GM23338 (cell line): ENCODE measurements at regions not wholly inside any gene's neighbourhood (a gene's known extent, or its start where the extent isn't known, plus 50 kb on each side); places are given as distances from the start of the nearest gene placed in this dataset.

Source experiments
- ATAC-seq: fragments of 200-7000 bp; cut with Tn5 transposase; 3 replicates; pipeline ENCODE4 v1.9.1; 2020
- DNase-seq: peaks from one replicate; pipeline ENCODE4 v3.0.0-alpha.2; 2015; ENCODE audit warnings: low spot score
- H2AFZ ChIP-seq: fragments of 200-600 bp; sonication (generic); 2 replicates; pipeline ENCODE4 v1.8.0; 2016; ENCODE audit warnings: antibody characterized with exemption, mild to moderate bottlenecking, moderate library complexity
- H3F3A ChIP-seq: fragments of 200-600 bp; sonication (generic); replicated peaks from 2 replicates; pipeline ENCODE4 v1.8.0; 2017; ENCODE audit warnings: antibody characterized with exemption, mixed run types, low read depth
- H3K27ac ChIP-seq: fragments of 200-600 bp; sonication (generic); 2 replicates; pipeline ENCODE4 v1.6.1; 2016; ENCODE audit warnings: low read depth
- H3K27me3 ChIP-seq: fragments of 200-600 bp; sonication (generic); 2 replicates; pipeline ENCODE4 v1.8.0; 2016; ENCODE audit warnings: mild to moderate bottlenecking, mixed run types, moderate library complexity; ENCODE audit not compliant: insufficient read depth
- H3K36me3 ChIP-seq: fragments of 200-600 bp; sonication (generic); 2 replicates; pipeline ENCODE4 v1.8.0; 2016; ENCODE audit warnings: mild to moderate bottlenecking; ENCODE audit not compliant: insufficient read depth
- H3K4me1 ChIP-seq: fragments of 200-600 bp; sonication (generic); 2 replicates; pipeline ENCODE4 v1.8.0; 2016; ENCODE audit warnings: mild to moderate bottlenecking, moderate library complexity; ENCODE audit not compliant: insufficient read depth
- H3K4me2 ChIP-seq: fragments of 200-600 bp; sonication (generic); 2 replicates; pipeline ENCODE4 v1.7.1; 2017; ENCODE audit warnings: mixed run types
- H3K4me3 ChIP-seq: fragments of 200-600 bp; sonication (generic); 2 replicates; pipeline ENCODE4 v1.6.1; 2016; ENCODE audit warnings: mixed run types
- H3K79me2 ChIP-seq: fragments of 200-600 bp; sonication (generic); replicated peaks from 2 replicates; pipeline ENCODE4 v1.8.0; 2017; ENCODE audit warnings: mild to moderate bottlenecking; ENCODE audit not compliant: insufficient read depth
- H3K9me2 ChIP-seq: fragments of 200-600 bp; sonication (generic); 2 replicates; pipeline ENCODE4 v1.8.0; 2017; ENCODE audit not compliant: insufficient read depth
- H4K20me1 ChIP-seq: fragments of 200-600 bp; sonication (generic); replicated peaks from 2 replicates; pipeline ENCODE4 v1.8.0; 2017; ENCODE audit warnings: mild to moderate bottlenecking; ENCODE audit not compliant: insufficient read depth
- H3K27ac Mint-ChIP-seq: 2 replicates; pipeline ENCODE4 v1.8.0; 2020; ENCODE audit warnings: inconsistent platforms, mild to moderate bottlenecking, moderate library complexity, mixed read lengths
- H3K27me3 Mint-ChIP-seq: 3 replicates; pipeline ENCODE4 v1.8.0; 2022; ENCODE audit warnings: low read depth, mild to moderate bottlenecking, moderate library complexity, mixed read lengths, inconsistent platforms; ENCODE audit not compliant: insufficient read depth, poor library complexity
- H3K36me3 Mint-ChIP-seq: 3 replicates; pipeline ENCODE4 v1.8.0; 2021; ENCODE audit warnings: low read depth, mild to moderate bottlenecking, inconsistent platforms, moderate library complexity, mixed read lengths
- H3K4me1 Mint-ChIP-seq: 3 replicates; pipeline ENCODE4 v1.8.0; 2020; ENCODE audit warnings: mild to moderate bottlenecking, inconsistent platforms, mixed read lengths
- H3K4me3 Mint-ChIP-seq: 3 replicates; pipeline ENCODE4 v1.8.0; 2021; ENCODE audit warnings: moderate library complexity, mild to moderate bottlenecking, inconsistent platforms, mixed read lengths
- H3K9me3 Mint-ChIP-seq: 3 replicates; pipeline ENCODE4 v1.8.0; 2020; ENCODE audit warnings: moderate library complexity, mild to moderate bottlenecking, inconsistent platforms, mixed read lengths
- CTCF ChIP-seq, 2 experiments: fragments of 200-600 bp in 1 of 2; sonication (generic) in 1 of 2; conservative IDR thresholded peaks; 2 replicates each; pipeline versions ENCODE4 v1.5.1 to v1.6.1; 2016 to 2017; ENCODE audit warnings: antibody characterized with exemption in 2 of 2, low read depth in 2 of 2, mild to moderate bottlenecking in 2 of 2, moderate library complexity in 1 of 2
- EZH2phosphoT487 ChIP-seq: fragments of 200-600 bp; sonication (generic); IDR thresholded peaks from one replicate; pipeline ENCODE4 v1.8.1; 2018; ENCODE audit warnings: antibody characterized with exemption; ENCODE audit not compliant: unreplicated experiment
- POLR2AphosphoS5 ChIP-seq: IDR thresholded peaks from 2 replicates; pipeline ENCODE4 v1.6.1; 2016; ENCODE audit warnings: antibody characterized with exemption, low read depth
- ZNF114 ChIP-seq: fragments of 250-450 bp; sonication (Bioruptor Pico); IDR thresholded peaks from 2 replicates; pipeline ENCODE4 v1.5.0; 2020; ENCODE audit warnings: mild to moderate bottlenecking, moderate library complexity
- ZNF331 ChIP-seq: fragments of 250-450 bp; sonication (Bioruptor Pico); IDR thresholded peaks from 2 replicates; pipeline ENCODE4 v1.5.0; 2020; ENCODE audit warnings: low read depth, mild to moderate bottlenecking, moderate library complexity
- ZNF462 ChIP-seq: fragments of 250-450 bp; sonication (Bioruptor Pico); IDR thresholded peaks from 2 replicates; pipeline ENCODE4 v1.5.0; 2020; ENCODE audit warnings: mild to moderate bottlenecking, moderate library complexity
- TF ChIP-seq, protein P1 (sequence below): IDR thresholded peaks from 2 replicates; pipeline ENCODE4 v1.6.1; 2016; ENCODE audit warnings: antibody characterized with exemption

DNA sequence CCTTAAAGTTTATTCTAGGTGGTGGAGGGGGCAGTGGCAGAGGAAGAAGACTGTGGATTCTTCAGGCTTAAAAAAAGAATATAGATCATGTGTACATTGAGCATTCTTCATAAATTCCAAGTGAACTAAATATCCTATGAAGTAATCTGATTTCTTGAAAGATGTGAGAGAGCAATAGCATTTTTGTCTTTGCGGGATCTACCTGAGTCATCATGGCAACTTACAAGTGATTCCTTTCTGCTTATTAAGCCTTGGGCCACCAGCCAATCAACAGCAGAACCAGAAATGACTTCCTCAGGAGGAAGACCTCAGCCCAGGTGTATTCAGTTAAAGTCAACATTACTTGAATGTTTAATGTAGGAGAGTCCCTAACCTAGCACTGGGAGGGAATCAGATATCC is 756.9 kb downstream of the TFAP2A start (continued):
- no peak for TF ChIP-seq ZNF462 (CRISPR knock-in tag)
- TF ChIP-seq, protein P1, sequence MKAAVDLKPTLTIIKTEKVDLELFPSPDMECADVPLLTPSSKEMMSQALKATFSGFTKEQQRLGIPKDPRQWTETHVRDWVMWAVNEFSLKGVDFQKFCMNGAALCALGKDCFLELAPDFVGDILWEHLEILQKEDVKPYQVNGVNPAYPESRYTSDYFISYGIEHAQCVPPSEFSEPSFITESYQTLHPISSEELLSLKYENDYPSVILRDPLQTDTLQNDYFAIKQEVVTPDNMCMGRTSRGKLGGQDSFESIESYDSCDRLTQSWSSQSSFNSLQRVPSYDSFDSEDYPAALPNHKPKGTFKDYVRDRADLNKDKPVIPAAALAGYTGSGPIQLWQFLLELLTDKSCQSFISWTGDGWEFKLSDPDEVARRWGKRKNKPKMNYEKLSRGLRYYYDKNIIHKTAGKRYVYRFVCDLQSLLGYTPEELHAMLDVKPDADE: no peak
- no peak for TF ChIP-seq ZNF114
- TF ChIP-seq EZH2phosphoT487: no peak
- TF ChIP-seq POLR2AphosphoS5: no peak

GRCh38 chr6:9647599-9647998 is 767.3 kb downstream of the TFAP2A start:
- Histone ChIP-seq H3K9me2 (peaks cover 5% of the 10 kb centered on the region; the same call in 1 of the 2 replicates), H3K36me3 (no peaks in the 10 kb centered on the region), H3K79me2 (no peaks in the 10 kb centered on the region), H3K27ac (no peak overlapping the region), H2AFZ (no peak overlapping the region), H3K4me2 (no peak overlapping the region), H4K20me1 (no peaks in the 10 kb centered on the region), H3F3A (no peaks in the 10 kb centered on the region), H3K27me3 (no peaks in the 10 kb centered on the region), H3K4me3 (no peak overlapping the region), H3K4me1 (no peaks in the 10 kb centered on the region)
- Mint-ChIP-seq H3K27ac (no peak overlapping the region), H3K9me3 (no peaks in the 10 kb centered on the region), H3K4me3 (no peak overlapping the region), H3K4me1 (no peaks in the 10 kb centered on the region), H3K36me3 (no peaks in the 10 kb centered on the region), H3K27me3 (peaks cover 2% of the 10 kb centered on the region)
- ATAC-seq: no peak
- DNase-seq: no peak
- TF ChIP-seq EZH2phosphoT487 (no peak), ZNF114 (no peak), ZNF331 (no peak), CTCF (conservative IDR thresholded peaks at IDR 0.05; ENCODE audit: low read depth in 2 of 2) (no peak), POLR2AphosphoS5 (no peak)
